ENCODE measurements at regions not wholly inside any gene's neighbourhood (a gene's known extent, or its start where the extent isn't known, plus 50 kb on each side); places are given as distances from the start of the nearest gene placed in this dataset.
"Not testable (repeated sequence)": the region's sequence is repeated elsewhere in the genome, so short reads cannot be mapped to it uniquely, and the experiment has no call there.

DNA sequence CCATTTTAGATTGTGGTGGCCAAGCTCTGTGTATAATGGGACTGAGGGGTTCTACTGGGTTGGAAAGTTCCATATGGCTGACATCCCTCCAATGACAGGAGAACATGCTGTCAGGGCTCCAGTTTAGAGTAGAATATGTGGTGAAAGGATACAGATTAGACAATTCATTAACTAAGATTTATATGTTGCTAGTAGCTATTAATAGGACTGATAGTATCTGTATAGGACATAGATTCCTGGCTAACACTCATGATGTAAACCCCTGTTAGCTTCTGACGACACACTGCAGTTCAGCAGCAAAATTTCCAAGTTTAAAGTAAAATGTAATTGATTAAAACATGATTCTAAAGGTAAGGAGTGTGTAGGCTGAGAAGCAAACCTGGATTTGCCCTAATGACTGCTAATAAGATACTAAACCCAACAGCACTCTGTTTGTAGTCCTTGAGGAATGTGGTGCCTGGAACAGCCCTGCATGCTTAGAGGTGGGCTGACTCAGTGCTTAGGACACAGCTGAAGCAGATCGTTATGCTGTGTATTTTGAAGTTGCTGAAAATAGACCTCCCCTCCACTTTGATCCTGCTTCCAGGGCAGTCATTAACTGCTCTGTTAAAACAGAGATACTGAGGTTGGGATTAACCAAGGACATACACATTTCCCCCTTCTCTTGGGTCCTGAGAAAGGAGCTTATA lies 1129.6 kb downstream of the SORCS3 start:
- DNase-seq, result no peak

DNA sequence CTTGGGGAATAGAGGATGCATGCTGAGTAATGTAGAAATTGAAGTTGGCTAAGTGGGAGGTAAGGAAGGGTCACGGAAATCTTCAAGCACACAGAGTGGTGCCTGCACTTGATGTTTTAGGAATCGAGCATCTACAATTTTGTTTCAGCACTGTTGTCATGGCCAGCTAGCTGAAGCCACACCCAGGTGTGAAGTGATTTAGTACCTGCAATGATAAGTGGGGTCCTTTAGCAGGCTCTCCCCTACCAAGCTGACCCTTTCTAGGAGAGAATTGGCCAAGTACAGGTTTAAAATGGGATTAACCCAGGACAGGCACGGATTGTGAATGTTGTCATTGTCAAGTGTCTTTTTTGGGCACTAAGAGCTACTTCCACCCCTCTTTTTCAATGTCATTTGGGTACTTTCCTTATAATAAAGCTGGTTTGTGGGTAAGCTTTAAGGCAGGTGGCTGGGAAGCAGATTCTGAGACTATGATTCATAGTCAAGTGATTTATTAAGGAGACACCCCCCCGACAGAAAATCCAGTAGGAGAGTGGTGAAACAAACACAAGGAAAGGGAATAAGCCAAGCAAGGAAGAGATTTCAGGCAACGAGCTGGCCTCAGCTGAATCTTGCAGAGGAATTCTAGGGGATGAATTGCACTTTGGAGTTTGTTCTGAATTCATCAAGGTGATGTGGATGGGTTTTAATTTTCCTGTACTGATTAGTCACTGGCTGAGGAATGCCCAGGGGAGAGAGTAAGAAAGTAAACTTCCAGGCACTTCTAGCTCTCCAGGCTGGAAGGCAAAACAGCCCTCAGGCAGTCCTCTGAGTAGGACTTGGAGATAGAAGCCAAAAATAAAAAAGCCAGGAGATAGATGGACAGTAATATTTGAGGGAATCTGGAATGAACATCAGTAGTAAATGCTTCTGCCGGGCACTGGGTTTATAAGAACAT lies 1128.4 kb downstream of the SORCS3 start:
- DNase-seq, result no peak

DNA sequence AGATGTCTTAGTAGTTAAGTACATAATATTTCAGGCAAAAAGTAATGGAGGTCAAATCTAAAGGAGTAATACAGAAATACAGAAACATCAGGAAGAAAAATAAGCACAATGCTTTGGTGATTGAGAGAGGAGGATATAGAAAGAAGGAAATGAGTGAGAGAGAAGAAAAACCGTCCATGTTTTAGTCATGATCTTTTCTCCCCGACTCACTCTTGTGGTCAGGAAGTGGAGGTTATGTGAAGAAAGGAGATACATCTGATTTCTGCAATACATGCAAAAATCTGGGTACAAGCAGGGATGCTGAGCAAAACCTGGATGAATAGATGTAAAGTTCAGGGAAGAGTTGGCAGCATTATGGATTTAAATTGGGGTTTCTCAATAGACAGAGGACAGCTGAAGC lies 1122.5 kb downstream of the SORCS3 start:
- DNase-seq, result no peak

DNA sequence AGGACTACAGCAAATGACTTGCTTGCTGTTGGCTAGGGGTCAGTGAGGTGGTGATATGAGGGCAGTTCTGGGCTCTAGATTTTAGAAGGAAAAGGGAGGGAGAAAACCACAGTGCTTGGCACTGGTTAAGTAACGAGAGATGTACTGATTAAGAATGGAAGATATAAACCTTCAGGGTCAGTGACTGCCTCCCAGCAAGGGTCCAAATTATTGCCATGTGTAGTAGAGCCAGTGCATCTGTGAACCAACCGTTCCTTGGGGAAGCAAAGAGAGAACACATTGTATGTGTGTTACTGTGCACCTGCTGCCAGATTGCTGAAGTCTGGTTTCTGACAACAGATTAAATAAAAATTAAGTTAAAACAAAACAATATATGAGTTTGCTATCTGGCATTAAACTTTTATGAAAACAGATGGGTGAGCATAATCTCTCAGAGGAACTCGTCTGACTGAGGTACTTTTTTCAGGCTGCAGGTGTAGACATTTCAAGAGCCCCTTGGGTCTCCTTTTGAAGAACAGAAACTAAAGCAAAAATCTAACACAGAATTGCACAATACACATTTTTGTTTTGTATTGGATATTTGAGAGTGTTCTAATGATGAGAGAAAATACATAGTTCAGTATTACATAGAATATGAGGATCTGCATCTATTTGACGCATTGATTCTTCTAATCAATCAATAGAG lies 1120.6 kb downstream of the SORCS3 start:
- DNase-seq, result no peak

DNA sequence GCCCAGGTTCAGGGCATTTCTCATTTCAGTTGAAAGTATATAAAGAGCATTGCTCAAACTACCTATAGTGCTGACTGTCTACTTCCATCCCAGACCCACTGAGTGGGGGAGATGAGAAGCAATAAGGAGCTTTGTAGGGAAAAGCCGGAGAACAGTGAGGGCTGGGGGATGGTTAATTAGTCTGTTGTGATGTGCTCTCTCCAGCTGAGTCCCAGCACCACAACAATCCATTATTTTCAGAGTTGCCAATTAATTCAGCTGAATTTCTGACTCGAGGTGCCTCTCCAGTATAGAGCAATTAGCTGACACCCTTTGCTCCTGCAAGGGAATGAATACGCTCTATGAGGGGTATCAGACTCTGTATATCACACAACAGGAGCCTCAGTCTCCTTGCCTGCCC lies 1118.6 kb downstream of the SORCS3 start:
- DNase-seq, result no peak

DNA sequence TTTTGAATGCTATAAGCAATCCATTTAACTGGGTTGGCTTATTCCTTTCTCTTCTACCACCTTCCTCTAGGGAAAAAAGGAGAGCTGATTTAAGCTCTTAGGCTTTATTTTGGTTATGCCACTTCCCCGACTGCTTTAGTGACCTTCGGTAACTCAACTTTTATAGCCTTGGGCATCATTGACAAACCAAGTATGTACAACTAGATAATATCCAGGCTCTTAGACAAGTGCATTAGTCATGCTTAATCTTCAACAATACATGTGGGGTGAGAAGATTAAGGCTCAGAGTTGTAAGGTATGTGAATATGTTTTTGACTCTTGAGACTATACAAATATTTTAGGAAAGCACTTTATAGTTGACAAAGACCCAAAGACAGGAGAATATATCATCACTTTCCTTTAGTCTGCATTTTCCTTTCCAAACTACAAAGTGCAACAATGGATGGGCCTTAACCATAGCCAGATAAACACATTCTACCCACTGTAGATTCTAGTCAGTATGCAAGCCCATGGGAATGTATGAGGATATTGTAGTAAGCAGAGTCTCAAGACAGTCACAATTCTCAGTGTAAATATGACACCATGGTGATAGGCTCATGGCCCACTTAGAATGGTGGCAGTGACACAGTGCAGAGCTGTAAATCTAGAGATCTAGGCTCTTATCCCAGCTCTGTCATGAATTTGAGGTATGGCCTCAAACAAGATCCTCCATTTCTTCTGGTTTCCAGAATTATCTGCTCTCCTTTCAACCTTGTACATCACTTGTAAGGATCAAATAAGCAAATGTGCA lies 1117.3 kb downstream of the SORCS3 start:
- DNase-seq, result no peak

DNA sequence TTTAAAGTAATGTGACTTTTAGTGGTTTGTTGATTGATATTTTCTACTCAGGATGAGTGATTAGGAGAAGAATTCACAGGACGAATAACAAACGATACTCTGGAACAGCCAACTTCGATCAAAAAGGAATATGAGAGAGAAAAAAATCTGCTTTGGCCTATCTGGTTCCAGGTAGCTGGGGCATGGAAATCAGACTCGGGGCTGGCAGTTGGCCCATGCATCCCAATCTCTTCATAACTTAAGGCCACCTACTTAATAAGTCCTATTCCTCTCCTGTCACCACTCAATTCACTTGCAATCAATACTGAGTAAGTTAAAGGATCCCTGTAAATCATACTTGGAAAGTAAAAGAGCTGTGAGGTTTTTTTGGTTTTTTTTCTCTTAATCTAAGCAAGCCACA lies 1116.2 kb downstream of the SORCS3 start:
- DNase-seq, result no peak

DNA sequence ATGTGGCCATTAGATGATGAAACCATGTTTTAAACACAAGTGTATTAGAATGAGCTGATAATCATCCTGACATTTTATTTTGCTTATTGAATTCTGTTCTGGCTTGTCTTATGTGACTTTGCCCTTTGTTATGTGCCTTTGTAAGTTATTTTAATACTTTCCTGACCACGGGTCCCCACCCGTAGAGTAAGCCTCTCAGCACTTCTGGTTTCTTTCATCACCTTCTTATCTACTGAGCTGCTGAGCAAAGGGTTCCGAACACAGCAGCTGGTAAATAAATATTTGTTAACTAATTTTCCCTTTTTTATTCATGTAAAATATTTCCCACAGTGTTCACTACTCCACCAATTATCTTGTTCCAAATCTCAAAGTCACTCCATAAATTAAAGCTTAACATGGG lies 1115.3 kb downstream of the SORCS3 start:
- no peak for DNase-seq

DNA sequence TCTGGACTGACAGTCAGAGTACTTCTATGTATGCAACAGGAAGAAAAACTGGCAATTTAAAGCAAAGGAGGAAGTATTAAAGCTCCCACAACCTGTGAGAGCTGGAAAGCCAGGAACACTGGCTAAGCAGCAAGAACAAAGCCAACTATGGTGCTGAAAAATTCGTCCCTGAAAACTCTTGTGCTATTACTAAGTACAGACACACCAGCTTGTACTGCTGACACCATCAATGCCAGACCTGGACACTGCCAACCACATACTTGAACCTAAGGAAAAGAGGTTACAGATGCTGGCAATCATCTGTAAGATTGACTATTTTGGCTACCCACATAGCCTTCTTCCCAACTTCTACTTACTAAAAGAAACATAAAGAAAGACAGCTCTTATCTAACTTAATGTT lies 1110.6 kb downstream of the SORCS3 start:
- DNase-seq, result no peak

DNA sequence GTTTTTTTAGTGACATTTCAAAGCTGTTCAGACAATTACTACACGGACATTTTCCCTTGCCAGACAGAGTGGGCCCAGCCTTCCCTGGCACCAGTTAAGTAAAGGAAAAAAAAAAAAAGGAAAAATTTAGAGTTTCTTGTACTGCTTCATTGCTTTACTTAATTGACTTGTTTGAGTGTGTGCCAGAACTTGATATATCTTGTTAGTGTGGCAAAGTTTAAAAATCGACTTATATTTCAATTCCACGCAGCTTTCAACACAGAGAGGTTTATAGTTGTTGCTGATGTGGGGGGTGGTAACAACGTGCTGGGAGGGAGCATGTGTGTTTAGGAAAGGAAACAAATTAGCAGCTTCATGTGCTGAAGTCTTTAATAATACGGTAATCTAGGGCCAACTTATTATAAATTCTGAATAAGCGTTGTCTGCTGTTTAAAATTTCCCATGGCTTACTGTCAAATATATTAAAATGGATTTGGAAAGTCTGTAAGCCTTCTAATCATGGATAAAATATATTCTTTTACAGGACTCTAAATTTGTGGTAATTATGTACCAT lies 1104.6 kb downstream of the SORCS3 start:
- DNase-seq, result no peak

DNA sequence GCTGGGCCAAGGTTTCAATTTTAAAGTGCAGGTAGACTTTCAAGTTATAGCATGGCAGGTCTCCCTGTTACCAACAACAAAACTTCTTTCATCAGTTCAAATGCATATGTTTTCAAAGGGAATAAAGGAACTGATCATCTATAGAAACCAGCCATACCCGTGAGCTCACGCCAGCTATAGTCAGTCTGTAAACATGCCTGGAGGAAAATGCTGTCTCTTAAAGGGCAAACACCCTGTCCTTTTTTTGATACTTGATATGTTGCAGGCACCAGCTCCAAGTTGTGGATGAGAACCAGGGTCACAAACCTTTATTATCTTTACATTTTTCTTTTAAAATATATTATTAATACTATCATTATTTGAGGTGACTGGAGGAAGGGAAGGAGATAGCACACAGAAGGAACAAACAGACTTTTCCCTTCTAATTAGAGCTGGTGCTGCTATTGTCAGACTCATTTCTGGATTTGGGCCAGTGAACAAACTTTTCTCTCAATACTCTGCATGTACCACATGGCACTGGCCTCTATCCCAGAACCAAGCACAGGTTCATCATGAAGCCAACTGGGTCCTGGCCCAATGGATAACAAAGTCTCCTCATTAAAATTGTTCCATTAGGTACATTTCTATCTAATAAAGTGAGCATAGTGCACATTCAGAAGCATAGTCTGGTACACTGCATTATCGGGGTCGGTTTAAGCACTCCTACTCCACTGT lies 1102.4 kb downstream of the SORCS3 start:
- DNase-seq, result no peak

DNA sequence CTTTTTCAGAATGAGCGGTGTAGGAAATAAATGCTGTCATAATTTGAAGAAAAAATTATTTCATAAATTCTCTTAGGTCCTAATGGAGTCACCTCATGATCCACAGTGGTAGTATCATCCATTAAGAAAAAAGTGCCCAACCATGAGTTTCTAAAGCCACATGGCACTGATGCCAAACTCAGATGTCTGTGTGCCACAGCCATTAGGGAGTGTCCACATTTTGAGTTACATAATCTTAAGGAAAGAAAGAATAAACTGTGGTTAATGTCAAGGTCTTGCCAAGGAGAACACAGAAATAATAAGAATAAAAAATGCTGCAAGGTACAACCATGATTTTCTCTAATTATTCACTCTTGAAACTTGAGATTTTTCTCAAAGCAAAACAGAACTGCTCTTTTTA lies 1101.8 kb downstream of the SORCS3 start:
- DNase-seq, result no peak

DNA sequence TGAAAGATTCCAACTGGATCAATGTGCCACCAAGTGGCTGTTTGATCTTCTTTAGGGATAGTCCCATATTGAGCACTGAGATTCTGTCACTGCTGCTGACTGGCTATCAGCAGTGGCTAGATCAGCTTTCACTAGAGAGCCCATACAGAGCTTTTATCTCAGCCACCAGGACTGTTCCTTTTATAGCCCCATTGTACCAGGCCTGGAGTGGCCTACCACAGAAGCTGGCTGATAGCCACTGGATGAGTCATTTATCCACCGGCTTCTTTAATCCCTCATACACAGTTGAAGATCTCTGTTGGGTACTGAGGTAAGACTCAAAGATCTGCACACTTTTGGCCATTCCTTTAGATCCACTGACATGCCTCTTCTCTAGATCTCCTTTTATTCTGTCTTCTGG lies 1101.1 kb downstream of the SORCS3 start:
- no peak for DNase-seq

DNA sequence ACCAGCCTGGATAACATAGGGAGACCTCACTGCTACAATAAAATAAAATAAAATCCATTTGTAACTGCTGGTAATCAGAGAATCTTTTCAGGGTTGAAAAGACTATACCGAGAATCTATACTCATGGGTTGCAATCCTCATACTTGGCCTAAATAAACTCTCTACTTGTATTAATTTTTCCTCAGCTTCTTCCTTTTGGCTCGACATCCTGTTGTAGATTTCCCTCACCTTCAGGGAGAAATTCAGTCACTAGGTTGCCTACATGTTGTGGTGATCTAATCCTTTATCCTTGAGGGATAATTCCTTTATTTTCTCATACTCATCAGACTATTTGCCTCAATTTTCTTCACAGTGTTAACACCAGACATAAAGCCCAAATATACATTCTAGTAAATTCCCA lies 1093.4 kb downstream of the SORCS3 start:
- DNase-seq, result no peak

DNA sequence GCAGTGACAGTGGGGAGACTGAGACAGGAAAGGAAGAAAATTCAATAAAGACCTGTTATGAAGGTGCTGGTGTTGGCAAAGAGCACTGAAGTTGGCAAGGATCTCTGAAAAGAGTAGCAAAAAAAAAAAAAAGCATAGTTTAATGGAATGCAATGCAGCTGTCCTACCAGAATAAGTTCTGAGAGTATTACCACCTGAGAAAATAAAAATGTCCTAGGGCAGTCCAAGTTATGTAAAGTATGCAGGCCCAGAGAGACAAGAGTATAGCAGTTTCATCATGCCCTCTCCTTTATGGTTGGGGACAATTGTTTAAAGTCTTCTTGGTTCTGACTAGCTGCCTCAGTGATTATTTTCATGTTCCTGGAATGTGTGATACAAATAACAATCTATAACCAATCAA lies 1092.8 kb downstream of the SORCS3 start:
- DNase-seq, result no peak

DNA sequence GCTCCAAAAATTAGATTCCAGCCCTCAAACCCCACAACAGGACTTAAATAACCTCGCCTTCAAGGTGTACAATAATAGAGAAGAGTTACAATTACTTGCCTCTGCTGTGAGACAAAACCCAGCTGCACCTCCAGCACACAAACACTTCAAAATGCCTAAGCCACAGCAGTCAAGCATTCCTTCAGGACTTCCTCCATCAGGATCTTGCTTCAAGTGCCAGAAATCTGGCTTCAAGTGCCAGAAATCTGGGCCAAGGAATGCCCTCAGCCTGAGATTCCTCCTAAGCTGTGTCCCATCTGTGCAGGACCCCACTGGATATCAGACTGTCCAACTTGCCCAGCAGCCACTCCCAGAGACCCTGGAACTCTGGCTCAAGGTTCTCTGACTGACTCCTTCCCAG lies 1088.3 kb downstream of the SORCS3 start:
- no peak for DNase-seq

DNA sequence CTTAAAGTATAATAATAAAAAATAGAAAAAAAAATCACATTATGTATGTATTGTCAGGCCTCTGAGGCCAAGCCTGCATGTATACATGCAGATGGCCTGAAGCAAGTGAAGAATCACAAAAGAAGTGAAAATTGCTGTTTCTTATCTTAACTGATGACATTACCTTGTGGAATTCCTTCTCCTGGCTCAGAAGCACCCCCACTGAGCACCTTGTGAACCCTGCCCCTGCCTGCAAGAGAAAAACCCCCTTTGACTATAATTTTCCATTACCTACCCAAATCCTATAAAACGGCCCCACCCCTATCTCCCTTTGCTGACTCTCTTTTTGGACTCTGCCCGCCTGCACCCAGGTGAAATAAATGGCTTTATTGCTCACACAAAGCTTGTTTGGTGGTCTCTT lies 1086.5 kb downstream of the SORCS3 start:
- not testable (repeated sequence) for DNase-seq

DNA sequence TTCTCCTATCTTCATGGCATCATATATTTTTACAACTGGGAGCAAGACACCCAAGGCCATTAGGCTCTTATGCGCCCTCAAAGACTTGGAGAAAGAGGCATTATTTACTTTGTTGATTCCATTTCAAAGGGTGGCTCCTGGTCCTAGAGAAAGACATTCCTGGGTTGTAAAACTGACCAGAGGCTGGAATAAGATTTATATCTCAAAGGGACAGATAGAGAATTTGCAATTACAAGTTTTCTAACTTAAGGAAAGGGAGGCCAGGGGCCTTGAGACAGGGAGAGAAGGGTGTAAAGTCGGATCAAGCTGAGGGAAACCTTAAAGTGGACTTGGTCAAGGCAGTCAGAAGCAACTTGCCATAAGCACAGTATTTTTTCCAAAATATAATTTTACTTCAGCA lies 1086.0 kb downstream of the SORCS3 start:
- DNase-seq, result no peak

DNA sequence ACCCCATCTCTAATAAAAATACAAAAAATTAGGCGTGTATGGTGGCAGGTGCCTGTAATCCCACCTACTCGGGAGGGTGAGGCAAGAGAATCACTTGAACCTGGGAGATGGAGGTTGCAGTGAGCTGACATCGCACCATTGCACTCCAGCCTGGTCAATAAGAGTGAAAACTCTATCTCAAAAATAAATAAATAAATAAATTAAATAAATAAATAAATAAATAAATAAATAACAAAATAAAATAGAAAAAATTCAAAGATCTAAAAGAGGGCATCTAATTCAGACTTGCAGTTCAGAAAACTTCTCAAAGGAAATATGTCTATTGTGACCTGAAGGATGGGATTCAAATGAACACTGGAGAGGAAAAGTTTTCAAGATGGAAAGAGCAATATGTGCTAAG lies 1085.1 kb downstream of the SORCS3 start:
- no peak for DNase-seq

DNA sequence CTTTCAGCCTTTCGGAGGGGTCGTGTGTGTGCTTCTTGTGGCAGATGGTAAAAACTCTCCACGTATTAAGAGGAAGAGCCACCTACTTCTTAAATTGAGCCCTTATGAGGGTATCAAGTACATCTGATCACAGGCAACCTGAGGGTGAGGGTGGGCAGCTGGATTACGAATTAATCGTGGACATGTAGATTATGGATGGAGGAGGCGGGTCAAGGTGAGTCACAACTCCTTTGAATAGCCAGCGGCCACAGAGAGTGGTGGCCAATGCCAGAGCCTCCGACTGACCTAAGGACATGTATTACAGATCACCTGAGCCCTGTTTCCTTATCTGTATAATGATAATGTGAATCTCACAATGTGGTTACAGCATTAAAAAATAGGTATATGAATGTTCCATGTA lies 1083.9 kb downstream of the SORCS3 start:
- no peak for DNase-seq

DNA sequence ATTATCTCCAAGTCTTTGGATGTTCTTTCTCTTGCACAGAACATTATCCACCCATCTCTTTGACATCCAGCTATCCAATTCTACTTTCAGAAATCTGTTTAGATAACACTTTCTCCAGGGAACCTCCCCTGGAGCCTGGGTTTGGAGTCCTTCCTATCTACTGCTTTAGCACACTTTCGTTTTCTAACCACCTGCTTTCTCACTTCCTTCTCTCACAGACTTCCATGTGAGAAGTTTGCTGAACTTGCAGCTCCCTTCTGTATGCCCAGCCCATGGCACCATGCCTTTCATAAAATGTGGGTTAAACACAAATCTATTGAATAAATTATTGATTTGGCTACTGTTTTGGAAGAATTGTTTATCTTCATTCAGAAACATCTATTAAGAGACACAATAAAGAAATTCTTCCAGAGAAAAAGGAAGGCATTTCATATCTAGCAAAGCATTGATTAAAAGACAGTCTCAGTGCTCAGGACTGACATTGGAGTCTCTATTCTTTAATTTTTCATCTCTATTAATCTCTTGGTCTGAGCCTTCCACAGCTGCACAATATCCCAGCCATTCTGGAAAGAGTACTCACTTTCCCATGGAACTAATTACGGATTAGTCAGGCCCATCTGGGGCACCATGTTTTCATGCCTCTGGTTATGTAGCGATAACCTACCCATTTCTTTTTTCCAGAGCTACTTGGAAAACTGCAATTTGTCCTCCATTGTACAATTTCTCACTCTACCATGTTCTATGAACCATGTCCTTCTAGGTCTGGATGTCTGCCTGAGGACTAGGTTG lies 1077.3 kb downstream of the SORCS3 start:
- DNase-seq, result no peak

Measured in suppressor macrophage (primary cell).